Panc1 (cell line): ENCODE measurements at regions not wholly inside any gene's neighbourhood (a gene's known extent, or its start where the extent isn't known, plus 50 kb on each side); places are given as distances from the start of the nearest gene placed in this dataset.

Source experiments
- CTCF ChIP-seq: fragments of 450-650 bp; IDR thresholded peaks from 2 replicates; pipeline ENCODE4 v1.5.1; 2017; ENCODE audit warnings: mild to moderate bottlenecking
- SIN3A ChIP-seq: IDR thresholded peaks from 2 replicates; pipeline ENCODE4 v1.6.1; 2012; ENCODE audit warnings: low read depth, mild to moderate bottlenecking, low read length, moderate library complexity, borderline replicate concordance; ENCODE audit not compliant: insufficient read depth

GRCh38 chrX:40433160-40433559 lies 147.6 kb upstream of the ATP6AP2 start:
- no peak for TF ChIP-seq SIN3A
- TF ChIP-seq CTCF: no peak
